ENCODE measurements at regions not wholly inside any gene's neighbourhood (a gene's known extent, or its start where the extent isn't known, plus 50 kb on each side); places are given as distances from the start of the nearest gene placed in this dataset.
"Not testable (repeated sequence)": the region's sequence is repeated elsewhere in the genome, so short reads cannot be mapped to it uniquely, and the experiment has no call there.

DNA sequence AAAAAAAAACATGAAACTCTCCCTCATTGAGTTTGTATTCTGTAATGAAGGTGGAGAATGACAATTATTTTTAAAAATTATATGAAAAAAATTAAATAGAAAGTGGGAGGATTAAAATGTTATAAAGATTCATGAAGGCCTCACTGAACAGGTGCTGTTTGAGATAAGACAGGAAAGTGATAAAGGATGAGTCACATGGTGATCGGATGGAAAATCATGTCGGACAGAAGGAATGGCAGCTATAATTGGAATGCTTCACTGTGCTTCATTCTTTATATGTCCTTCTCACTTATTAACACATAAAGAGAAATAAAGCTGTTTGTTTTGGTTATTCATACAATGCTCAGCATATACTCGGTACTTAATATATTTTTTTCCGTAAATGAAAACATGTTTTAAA lies 464.5 kb upstream of the RGMB start:
- no peak for DNase-seq (ENCODE audit: low spot score)

DNA sequence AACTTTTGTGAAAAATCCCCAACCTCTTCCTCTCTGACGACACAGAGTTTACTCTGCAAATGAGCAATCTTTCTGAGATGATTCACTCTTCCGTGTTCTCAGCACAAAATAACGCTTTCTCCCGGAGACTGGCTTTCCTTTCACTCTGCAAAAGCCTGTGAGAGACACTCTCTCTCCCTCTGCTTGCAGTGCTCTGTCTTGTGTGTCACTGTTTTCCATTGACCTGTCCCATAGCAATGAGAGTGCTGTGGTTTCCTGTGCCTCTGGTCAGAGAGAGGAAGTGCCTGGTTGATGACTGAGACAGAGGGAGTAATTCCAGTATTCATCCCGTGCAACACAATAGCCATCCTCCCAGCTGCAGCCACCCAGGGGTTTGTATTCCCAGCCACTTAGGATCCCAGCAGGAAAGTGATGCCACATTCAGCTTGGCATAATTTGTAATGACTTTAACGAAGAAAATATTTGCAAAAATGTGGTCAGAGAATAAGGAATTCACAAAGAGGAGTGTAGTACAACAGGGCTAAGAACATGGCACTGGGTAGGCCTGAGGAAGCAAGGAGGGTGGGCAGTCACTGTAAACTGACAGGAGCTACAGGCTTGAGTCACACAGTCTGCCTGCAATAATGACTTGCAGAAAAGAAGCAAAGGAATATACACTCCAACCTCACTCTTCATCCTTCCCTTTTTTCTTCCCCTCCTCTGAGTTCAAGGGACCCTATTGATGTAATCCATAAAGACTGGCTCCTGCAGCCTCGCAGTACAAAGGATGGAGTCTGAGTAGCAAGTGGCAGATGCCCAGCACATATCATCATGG lies 463.5 kb upstream of the RGMB start:
- peak; percentile 19 for DNase-seq (ENCODE audit: low spot score)

DNA sequence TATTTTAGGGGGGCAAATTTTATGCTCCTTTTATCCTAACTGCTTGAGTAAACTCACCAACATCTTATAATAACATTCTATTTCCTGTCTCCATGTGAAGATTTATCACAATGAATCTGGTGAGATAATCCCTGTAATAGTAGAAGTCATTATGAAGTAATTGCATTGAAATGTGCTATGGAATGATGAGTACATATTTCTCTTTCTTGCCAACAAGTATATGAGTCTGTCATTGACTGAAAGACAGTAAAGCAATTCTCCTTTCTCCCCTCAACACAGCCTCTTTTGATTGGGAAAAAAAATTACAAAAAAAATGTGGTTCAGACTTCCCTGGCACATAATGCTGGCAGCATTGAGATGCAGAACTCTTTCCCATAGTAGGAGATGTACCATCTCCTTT lies 459.2 kb upstream of the RGMB start:
- DNase-seq (ENCODE audit: low spot score): no peak

DNA sequence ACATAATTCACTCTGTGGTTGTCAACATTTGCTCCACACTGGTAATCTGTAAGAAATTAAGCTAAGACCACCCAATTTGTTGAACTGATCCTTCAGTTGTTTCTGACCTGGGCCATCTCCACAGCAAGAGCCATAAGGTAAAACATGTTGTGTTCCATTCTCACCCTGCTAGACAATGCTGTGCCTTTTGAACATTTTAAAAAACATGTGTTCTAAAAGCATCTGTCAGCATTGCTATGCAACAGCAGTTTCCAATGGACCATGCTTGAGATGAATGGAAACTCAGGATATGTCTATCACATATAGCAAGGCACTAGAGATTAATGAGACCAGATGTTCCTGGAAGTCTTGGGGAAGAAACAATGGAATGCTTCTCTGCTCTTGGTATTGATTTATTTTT lies 455.1 kb upstream of the RGMB start:
- DNase-seq (ENCODE audit: low spot score): no peak

DNA sequence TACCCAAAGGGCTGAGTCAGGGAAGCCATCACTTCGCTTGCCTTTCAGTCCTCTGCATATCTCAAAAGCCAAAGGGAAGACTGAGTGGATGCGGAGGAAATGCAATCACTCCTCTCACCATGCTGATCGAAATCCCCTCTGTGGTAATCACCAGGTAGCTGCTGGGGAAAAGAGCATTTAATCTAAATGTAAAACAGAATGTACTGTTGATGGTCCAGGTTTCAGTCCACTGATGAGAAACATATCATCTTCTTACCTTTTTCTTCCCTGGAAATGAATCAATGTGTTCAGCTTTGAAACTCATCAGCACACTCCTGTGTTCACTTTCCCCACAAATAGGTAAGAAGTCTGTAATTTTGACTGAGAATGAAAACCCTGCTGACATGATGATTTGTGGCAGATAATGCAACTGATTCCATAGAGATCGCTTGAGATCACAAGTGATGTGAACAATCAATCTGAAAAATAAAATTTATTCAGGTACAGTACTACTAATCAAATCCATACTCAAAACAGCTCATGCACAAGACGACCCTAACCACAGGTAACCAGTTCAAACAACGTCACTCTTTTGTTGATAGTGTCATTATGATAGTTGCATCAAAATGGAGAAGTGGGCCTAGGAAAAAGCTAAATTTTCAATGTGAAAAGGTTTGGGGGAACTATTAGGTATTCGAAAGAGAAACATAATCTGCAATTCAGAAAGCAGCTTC lies 454.0 kb upstream of the RGMB start:
- no peak for DNase-seq (ENCODE audit: low spot score)

DNA sequence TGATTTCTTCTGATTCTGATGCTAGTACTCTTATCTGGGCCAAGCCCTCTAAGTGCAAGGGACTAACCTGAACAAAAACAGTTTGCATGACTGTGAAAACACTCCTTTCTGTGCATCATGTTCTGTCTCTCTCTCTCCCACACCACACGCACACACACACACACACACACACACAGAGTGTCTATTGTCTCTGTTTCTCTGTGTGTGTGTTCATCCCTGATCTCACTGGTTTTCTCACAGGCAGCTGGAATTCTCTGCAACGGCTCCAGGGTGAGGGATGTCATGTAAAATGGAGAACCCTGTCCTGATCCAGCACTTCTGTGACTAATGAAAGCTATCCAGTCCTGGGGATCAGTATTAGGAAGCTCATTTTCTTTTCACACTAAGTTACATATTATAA lies 453.1 kb upstream of the RGMB start:
- peak; percentile 11 for DNase-seq (ENCODE audit: low spot score)

DNA sequence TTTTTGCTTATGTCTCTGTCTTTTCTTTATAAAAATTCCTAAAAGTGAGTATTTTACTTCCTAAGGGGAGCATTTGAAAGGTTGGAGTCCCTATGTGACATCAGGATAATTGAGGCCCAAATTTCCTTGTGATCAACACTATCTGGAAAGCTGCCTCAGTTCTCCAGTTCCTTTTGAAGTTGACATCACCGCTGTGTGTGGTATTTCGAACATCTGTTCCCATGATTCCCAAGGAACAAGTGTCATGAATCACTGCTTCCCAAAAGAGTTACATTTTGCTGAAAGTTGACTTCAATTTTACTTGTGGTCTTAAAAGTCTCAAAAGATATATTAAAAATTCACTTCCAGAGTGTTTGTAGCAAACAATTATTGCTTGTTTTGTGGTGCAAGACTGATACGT lies 452.1 kb upstream of the RGMB start:
- no peak for DNase-seq (ENCODE audit: low spot score)

DNA sequence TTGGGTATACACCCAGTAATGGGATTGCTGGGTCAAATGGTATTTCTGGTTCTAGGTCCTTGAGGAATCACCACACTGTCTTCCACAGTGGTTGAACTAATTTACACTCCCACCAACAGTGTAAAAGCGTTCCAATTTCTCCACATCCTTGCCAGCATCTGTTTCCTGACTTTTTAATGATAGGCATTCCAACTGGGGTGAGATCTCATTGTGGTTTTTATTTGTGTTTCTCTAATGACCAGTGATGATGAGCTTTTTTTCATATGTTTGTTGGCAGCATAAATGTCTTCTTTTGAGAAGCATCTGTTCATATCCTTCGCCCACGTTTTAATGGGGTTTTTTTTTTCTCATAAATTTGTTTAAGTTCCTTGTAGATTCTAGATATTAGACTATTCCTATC lies 448.3 kb upstream of the RGMB start:
- DNase-seq (ENCODE audit: low spot score): not testable (repeated sequence)

DNA sequence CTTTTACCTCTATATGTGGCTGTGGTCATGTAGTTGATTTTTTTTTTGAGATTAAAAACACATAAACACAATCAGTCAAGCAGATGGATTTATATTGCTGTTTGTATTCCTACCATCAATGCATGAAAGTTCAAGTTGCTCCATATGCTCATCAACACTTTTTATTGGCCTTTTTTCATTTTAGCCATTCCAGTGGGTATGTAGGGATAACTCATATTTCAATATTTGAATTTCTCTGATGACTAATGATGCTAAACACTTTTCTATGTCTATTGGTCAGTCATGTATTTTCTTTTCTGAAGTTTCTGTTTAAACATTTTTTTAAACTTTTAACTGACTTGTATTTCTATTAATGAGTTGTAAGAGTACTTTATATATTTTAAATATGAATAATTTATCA lies 445.4 kb upstream of the RGMB start:
- no peak for DNase-seq (ENCODE audit: low spot score)

DNA sequence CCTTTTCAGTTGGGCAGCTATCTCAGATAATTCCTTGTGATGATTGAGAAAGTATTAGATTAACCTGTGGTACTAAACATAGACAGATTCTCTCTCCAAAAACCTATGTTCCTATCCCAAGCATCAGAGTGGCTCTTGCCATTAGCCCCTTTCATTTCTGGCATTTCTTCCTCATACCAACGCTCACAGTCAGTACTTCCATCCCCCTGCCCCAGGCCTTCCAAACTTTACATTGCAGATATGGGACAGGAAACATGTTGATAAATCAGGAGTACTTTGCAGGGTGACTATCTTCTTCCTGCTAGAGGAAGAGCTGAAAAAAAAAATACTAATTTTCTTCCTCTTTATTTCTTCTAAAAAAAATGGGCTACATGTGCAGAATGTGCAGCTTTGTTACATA lies 442.6 kb upstream of the RGMB start:
- DNase-seq (ENCODE audit: low spot score): no peak

DNA sequence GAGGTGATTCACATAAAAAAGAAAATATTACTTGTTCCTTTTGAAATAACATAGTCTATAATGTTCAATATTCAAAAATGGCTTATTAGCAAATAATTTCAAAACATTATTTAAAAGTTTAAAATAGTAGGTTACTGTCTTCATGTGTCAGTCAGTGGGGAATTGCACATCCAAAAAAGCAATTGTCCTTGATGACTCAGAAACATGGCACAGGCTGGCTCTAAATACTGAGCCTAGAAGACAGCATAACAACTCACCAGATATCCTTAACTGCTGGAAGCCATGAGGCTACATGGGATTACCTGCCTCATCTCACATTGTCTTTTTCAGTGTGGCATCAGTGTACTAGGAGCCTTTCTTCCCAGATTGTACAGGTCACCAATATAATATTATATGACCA lies 439.5 kb upstream of the RGMB start:
- no peak for DNase-seq (ENCODE audit: low spot score)

DNA sequence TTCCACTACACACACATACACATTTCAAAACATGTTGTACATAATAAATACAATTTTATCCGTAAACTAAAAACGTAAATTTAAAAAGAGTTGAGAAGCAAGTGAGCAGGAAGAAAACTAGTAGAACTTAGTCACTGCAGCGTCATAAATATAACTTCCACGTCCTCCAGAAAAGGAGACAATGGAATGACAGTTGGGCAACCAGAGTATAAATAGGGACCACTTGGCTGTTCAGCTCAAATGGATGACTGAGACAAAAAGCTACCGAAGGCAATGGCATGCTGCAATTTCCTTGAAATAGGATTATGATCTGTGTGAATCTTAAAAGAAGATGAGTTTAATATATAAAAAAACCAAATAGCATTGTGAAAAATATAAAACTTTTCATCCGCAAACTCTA lies 438.5 kb upstream of the RGMB start:
- DNase-seq (ENCODE audit: low spot score): no peak

DNA sequence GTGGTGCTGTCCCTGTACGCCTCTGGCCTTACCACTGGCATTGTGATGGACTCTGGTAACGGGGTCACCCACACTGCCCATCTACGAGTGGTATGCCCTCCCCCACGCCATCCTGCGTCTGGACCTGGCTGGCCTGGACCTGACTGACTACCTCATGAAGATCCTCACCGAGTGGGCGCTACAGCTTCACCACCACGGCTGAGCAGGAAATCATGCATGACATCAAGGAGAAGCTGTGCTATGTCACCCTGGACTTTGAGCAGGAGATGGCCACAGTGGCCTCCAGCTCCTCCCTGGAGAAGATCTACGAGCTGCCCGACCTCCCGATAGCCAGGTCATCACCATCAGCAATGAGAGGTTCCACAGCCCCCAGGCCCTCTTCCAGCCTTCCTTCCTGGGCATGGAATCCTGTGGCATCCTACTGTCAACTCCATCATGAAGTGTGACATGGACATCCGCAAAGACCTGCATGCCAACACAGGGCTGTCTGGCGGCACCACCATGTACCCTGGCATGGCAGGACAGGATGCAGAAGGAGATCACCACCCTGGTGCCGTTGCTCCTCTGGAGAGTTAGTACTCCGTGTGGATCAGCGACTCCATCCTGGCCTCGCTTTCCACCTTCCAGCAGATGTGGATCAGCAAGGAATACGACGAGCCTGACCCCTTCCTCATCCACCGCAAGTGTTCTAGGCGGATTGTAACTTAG lies 434.2 kb upstream of the RGMB start:
- no peak for DNase-seq (ENCODE audit: low spot score)

DNA sequence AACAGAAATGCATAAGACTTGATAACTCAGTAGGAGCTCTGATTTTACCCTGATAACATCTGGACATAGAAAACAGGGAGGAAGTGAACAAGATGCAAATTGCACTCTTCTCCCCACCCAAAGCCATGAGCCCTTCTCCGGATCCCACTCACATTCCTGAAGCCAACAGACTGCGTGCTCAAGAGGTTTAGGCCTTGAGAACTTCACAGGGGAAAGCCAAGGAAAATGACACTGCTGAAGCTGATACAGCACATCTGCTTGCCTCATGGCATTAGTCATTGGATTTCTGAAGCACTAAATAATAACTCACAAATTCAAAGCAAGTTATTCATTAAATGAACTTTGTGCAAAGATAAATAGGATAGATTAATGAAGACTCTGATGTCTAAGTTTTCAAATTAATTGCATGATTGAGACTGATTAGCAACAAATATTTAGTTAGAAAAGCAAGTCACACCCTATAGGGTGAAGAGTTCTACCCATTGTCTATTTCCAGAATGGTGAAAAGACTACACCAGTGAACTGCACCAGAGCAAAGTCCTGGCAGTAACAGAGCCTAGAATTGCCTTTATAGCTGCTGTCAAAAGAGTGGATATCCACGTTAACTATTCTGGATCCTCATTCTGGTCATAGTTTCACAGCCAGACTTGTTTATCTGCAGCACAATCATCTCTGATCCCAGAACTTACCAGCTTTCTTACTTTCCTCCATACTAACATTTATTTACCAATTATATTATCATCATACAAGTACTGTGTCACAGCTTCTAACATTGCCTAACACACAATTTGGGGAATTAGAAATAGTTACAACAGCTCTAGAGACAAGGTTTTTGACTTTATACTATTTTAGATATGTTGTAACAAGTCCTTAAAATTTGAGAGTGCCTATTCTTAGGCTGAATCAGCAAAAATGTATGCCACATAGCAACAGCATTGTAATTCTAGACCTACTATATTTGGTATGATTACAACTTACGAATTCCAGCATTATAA lies 432.1 kb upstream of the RGMB start:
- no peak for DNase-seq (ENCODE audit: low spot score)

DNA sequence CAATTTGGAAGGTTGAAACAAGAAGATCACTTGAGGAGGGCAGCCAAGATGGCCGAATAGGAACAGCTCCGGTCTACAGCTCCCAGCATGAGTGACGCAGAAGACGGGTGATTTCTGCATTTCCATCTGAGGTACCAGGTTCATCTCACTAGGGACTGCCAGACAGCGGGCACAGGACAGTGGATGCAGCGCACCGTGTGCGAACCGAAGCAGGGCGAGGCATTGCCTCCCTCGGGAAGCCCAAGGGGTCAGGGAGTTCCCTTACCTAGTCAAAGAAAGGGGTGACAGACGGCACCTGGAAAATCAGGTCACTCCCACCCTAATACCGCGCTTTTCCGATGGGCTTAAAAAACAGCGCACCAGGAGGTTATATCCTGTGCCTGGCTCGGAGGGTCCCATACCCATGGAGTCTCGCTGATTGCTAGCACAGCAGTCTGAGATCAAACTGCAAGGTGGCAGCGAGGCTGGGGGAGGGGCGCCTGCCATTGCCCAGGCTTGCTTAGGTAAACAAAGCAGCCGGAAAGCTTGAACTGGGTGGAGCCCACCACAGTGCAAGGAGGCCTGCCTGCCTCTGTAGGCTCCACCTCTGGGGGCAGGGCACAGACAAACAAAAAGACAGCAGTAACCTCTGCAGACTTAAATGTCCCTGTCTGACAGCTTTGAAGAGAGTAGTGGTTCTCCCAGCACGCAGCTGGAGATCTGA lies 430.4 kb upstream of the RGMB start:
- not testable (repeated sequence) for DNase-seq (ENCODE audit: low spot score)

DNA sequence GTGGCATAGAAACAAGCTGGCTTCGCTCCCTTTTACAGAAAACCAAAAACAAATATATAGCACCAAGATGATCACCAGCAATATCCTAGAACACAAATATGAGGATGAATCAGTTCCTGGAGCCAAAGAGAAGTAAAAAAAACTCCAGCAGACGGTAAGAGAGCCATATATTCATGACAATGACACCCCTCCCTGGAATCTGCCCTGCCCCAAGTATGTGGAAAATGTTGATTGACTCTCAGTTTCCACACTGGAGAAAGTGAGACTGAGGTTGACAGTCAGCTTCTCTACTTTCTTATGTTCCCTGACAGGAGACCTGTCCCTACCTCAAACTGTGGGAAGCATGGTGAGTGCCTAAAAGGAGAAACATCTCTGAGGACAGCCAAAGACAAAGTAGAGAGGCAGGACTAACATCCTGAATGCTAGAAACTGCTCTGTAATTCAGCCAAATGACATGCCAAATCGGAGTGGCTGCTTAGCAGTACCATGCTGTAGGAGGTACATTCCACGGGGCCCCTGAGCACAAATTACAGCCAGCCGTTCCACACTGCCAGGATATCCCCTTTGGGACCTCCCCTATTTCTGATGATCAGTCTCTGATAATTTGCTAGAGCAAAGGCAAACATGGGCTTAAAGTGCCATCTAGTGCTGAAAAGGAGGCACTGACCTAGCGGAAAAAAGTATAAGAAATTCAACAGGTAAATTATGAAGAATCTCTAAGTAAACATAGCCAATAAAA lies 424.0 kb upstream of the RGMB start:
- no peak for DNase-seq (ENCODE audit: low spot score)

DNA sequence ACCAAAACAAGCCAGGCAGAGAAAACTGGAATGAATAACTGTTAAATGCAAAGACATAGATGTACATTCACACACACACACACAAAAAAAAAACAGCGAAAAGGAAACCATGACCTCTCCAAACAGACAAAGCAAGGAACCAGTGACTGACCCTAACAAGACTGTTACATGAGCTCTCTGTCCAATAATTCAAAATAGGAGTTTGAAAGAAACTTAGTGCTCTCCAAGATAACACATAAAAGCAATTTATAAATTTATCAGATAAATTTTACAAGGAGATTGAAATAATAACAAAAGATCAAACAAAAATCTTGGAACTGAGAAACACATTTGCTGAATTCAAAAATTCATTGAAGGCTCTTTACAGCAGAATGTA lies 423.5 kb upstream of the RGMB start:
- DNase-seq (ENCODE audit: low spot score): no peak

DNA sequence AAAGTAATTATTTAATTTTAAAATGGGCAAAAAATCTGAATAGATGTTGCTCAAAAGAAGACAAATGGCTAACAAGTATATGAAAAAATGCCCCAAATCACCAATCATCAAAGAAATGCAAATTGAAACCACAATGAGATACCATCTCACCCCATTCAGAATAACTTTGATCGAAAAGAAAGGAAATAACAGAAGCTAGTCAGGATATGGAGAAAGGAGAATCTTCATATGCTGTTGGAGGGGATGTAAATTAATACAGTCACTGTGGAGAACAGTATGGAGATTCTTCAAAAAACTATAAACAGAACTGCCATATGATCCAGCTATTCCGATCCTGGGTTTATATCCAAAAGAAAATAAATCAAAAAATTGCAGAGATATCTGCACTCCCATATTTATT lies 418.5 kb upstream of the RGMB start:
- no peak for DNase-seq (ENCODE audit: low spot score)

DNA sequence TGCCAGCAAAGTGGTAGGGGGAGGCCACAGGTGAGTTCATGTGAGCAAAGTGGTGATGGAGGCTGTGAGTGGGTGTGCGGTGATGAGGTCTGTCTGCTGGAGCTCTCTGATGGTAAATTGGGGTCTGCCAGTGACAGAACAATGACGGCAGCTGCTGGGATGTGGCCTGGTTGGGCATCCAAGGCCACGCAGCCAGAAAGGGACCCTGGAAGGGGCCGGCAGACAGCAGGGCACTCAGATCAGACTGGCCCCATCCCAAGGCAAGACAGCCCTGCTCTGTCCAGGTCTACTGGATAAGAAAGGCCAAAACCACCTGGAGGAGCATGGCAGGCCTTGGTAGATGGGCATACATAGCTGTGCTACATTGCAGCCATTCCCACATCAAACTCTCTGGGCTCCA lies 412.9 kb upstream of the RGMB start:
- no peak for DNase-seq (ENCODE audit: low spot score)

DNA sequence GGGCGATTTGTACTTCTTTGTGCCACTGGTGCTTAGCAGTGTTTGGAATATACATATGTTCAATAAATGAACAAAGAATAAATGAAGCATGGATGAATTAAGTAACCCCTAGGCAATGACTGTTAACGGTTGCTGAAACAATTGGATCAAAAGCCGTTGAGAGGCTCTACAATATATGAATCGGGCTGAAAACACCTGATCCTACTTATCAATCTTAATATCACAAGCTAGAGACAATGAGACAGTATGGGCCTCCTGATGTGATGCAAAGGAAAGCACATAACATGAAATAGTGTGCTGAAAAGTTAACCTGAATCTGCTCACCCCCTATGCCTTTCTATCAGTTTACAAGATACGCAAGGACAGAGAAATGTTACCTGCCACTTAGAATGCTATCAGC lies 410.3 kb upstream of the RGMB start:
- DNase-seq (ENCODE audit: low spot score): no peak

DNA sequence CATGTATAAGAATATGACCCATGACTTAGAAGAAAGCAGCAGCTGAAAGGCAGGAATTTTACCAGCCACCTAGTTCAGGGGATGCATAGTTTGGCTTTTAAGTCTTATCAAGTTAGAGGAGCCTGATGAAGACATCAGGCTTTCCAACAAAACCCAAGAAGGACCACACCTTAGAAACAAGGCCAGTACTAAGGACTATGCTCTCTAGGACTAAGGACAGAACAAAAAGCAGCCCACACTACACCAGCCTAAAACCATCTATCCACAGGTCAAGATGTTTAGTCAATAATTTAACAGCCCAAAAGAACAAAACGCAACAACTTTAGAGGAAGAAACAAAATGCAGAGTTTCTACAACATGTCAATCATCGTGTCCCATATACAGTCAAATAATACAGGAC lies 408.9 kb upstream of the RGMB start:
- DNase-seq (ENCODE audit: low spot score): no peak

Data from putamen (tissue), 1 donor.